ENCODE measurements at regions not wholly inside any gene's neighbourhood (a gene's known extent, or its start where the extent isn't known, plus 50 kb on each side); places are given as distances from the start of the nearest gene placed in this dataset.

- H3K4me3 ChIP-seq (ENCODE audit: insufficient read depth, low read depth, low read length), result no peak overlapping the region
- H3K27me3 ChIP-seq (ENCODE audit: control insufficient read depth, insufficient read depth, low read length), result no peaks in the 10 kb centered on the region
- no peaks in the 10 kb centered on the region for H3K36me3 ChIP-seq (replicated peaks; ENCODE audit: control insufficient read depth, insufficient read depth, low read length)
- DNase-seq, result no peak
These were observed 50.7 kb upstream of the ARRDC3 start for GRCh38 chr5:91433861-91434260.
